ENCODE measurements at regions not wholly inside any gene's neighbourhood (a gene's known extent, or its start where the extent isn't known, plus 50 kb on each side); places are given as distances from the start of the nearest gene placed in this dataset.
"Not testable (repeated sequence)": the region's sequence is repeated elsewhere in the genome, so short reads cannot be mapped to it uniquely, and the experiment has no call there.

- DNase-seq (ENCODE audit: low read depth) = no peak
Measured at GRCh38 chr6:110558575-110558974, 82.2 kb upstream of the SLC22A16 start.

GRCh38 chr6:110557199-110557598 lies 80.8 kb upstream of the SLC22A16 start:
- no peak for DNase-seq (ENCODE audit: low read depth)

- DNase-seq (ENCODE audit: low read depth) = no peak
Measured at GRCh38 chr6:110556317-110557110, 80.1 kb upstream of the SLC22A16 start.

- DNase-seq (ENCODE audit: low read depth) = no peak
Measured at GRCh38 chr6:110554966-110555460, 78.6 kb upstream of the SLC22A16 start.

GRCh38 chr6:110554441-110554840 lies 78.0 kb upstream of the SLC22A16 start:
- DNase-seq (ENCODE audit: low read depth) = no peak

- no peak for DNase-seq (ENCODE audit: low read depth)
Measured at GRCh38 chr6:110552901-110553641, 76.7 kb upstream of the SLC22A16 start.

GRCh38 chr6:110552076-110552475 lies 75.7 kb upstream of the SLC22A16 start:
- no peak for DNase-seq (ENCODE audit: low read depth)

GRCh38 chr6:110551088-110551487 lies 74.7 kb upstream of the SLC22A16 start:
- no peak for DNase-seq (ENCODE audit: low read depth)

- DNase-seq (ENCODE audit: low read depth) = no peak
Measured at GRCh38 chr6:110550353-110550752, 73.9 kb upstream of the SLC22A16 start.

- no peak for DNase-seq (ENCODE audit: low read depth)
Measured at GRCh38 chr6:110549277-110549676, 72.9 kb upstream of the SLC22A16 start.

GRCh38 chr6:110548110-110548847 lies 71.9 kb upstream of the SLC22A16 start:
- DNase-seq (ENCODE audit: low read depth) = no peak

GRCh38 chr6:110547266-110547964 lies 71.0 kb upstream of the SLC22A16 start:
- DNase-seq (ENCODE audit: low read depth) = peak; percentile 88

- no peak for DNase-seq (ENCODE audit: low read depth)
Measured at GRCh38 chr6:110545081-110545872, 68.9 kb upstream of the SLC22A16 start.

- no peak for DNase-seq (ENCODE audit: low read depth)
Measured at GRCh38 chr6:110544472-110544871, 68.1 kb upstream of the SLC22A16 start.

GRCh38 chr6:110543106-110543505 lies 66.7 kb upstream of the SLC22A16 start:
- peak; percentile 58 for DNase-seq (ENCODE audit: low read depth)

- DNase-seq (ENCODE audit: low read depth) = no peak
Measured at GRCh38 chr6:110542311-110543024, 66.1 kb upstream of the SLC22A16 start.

GRCh38 chr6:110541701-110542309 lies 65.4 kb upstream of the SLC22A16 start:
- DNase-seq (ENCODE audit: low read depth) = no peak

GRCh38 chr6:110539277-110540019 lies 63.0 kb upstream of the SLC22A16 start:
- not testable (repeated sequence) for DNase-seq (ENCODE audit: low read depth)
